NCI-H146 (cell line): ENCODE measurements at regions not wholly inside any gene's neighbourhood (a gene's known extent, or its start where the extent isn't known, plus 50 kb on each side); places are given as distances from the start of the nearest gene placed in this dataset.
"Not testable (repeated sequence)": the region's sequence is repeated elsewhere in the genome, so short reads cannot be mapped to it uniquely, and the experiment has no call there.

ENCODE experiments used
- DNase-seq: peaks from one replicate; lab custom pipeline; 2025; lab: John Stamatoyannopoulos, UW

GRCh38 chr16:63702981-63703590 is 1418.8 kb downstream of the CDH11 start:
- DNase-seq: peak; percentile 46

GRCh38 chr16:63697736-63698135 is 1424.1 kb downstream of the CDH11 start:
- DNase-seq: no peak

- DNase-seq: peak; percentile 78
Observed at GRCh38 chr16:63695347-63695746, 1426.5 kb downstream of the CDH11 start.

DNA sequence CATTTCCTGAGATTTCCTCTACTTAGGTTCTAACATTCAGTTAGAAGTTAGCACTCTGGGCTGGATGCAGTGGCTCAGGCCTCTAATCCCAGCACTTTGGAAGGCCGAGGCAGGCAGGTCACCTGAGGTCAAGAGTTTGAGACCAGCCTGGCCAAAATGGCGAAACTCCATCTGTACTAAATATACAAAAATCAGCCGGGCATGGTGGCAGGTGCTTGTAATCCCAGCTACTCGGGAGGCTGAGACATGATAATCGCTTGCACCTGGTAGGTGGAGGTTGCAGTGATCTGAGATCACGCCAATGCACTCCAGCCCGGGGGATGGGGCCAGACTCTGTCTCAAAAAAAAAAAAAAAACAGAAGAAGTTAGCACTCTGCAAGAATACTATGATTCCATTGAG is 1430.9 kb downstream of the CDH11 start:
- peak; percentile 53 for DNase-seq

GRCh38 chr16:63690267-63690666 is 1431.6 kb downstream of the CDH11 start:
- no peak for DNase-seq

- no peak for DNase-seq
Observed at GRCh38 chr16:63689068-63689467, 1432.8 kb downstream of the CDH11 start.

DNA sequence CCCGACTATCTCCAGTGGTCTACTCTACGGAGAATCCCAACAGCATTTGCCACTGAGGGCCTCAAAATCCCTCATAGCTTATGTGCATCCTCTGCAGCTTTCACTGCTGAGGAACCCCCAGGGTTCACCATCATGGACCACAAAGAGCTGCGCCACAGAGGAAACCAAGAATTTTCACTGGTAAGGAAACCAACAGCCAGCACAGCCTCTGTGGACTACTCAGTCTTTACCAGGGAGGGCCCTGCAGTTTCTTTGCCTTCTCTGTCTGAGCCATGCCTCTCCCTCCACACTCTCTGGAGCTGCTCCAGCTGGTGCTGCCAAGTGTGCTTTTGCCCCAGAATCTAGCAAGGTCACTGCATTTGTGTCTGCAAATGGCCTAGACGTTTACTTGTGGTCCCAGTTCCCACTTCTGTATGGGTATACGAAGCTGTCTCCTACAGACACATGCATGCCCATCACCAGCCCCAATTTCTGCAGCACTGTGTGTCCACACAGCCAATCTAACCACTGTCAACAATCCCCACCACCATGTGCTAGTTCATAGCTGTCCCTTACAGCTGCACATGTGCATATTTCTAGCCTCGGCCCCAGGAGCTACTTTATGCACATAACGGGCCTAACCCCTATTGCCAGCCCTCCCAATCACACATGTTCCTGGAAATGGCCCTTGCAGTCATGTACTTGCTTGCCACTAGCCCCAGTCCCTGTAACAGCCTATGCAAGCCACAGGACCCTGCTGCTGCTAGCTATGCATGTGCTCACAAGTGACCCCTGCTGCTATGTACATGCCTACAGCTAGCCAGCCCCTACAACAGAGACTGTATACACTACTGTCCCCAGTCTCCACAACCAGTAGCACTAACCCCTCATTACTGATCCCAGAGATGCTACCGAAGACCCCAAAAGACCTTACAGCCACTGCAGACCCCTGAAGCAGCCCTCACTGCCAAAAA is 1437.4 kb downstream of the CDH11 start:
- peak; percentile 15 for DNase-seq

- no peak for DNase-seq
Observed at GRCh38 chr16:63682844-63683243, 1439.0 kb downstream of the CDH11 start.

DNA sequence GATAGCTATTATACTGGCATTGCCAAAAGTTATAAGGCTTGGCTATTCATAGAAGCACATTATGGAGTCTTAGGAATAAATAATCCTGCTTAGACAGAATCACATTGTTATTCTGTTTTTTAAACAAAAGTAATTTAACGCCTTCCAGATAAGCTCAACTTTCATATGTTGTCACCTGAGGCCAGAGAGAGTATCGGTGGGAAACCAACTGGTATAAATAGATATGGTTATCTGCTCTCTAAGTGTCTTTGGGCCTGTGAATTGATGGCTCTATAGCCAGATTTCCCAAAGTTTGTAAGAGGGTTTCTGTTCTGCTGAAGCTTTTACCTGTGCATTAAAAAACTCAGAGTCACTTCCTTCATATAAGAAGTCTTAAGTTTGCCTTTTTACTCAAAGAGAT is 1449.4 kb downstream of the CDH11 start:
- no peak for DNase-seq

GRCh38 chr16:63663155-63663554 is 1458.7 kb downstream of the CDH11 start:
- no peak for DNase-seq

DNA sequence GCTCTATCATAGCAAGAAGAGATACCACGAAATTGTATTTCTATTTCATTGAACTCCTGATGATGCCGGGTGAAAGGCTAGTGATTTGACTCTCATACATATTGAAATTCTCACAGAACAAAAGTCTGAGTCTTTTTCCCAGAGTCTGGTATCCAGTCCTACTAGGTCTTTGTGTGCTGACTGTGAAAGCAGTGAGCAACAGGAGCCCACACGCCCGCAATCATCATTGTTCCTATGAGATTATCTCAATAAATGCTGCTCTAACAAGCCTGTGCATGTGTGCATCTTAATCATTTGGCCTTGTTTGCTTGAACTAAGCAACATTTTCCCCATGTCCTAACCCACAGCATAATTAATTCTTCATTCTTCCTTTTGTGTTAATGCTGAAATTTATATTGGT is 1466.0 kb downstream of the CDH11 start:
- peak; percentile 45 for DNase-seq

GRCh38 chr16:63653044-63653839 is 1468.6 kb downstream of the CDH11 start:
- DNase-seq: peak; percentile 81

DNA sequence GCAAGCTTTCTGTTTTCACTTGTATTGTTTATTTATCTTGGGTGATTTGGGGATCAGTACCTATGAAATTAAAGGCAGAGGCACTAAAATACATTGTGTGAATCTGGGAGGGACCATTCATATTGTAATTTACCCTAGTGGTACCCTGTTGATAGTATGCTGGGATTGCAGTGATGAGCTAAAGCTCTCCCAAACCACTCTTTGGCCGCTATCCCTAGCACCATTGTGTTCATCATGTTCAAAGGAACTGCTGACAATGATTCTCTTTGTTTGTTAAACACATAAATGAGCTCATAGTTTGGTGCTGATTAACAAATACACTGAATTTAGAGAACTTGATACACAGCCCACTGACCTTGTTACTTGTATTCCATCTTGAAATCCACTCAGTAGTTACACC is 1469.8 kb downstream of the CDH11 start:
- DNase-seq: peak; percentile 56

DNA sequence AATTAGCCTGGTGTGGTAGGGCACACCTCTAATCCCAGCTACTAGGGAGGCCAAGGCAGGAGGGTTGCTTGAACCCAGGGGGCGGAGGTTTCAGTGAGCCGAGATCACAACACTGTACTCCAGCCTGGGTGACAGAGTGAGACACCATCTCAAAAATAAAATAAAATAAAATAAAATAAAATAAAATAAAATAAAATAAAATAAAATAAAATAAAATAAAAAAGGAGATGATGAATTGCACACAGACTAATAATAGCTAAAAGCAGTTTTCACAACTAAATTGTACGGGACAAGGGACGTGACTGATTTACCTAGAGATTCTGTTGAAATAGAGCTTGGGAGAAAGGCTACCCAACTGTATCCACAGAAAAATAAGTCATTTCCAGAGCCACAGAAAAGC is 1471.3 kb downstream of the CDH11 start:
- no peak for DNase-seq

GRCh38 chr16:63633706-63634445 is 1488.0 kb downstream of the CDH11 start:
- DNase-seq: not testable (repeated sequence)

DNA sequence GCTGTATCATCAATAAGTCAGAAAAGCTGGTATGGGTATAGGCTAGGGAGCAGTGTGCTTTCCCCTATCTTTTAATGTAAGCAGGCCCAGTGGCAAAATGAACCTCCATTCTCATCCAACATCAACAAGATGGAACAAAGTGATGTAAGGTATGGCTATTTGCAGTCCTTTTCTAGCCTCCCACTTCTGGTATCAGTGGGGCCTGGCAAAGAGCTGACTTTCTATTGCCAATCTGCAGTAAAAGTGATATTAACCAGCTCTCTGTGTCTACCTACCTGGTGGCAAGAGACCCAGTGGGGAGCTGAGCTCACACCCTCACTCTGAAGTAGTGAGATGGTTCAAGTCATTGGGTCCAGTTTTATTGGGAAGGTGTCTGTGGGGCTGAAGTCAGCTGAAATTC is 1492.6 kb downstream of the CDH11 start:
- DNase-seq: no peak

DNA sequence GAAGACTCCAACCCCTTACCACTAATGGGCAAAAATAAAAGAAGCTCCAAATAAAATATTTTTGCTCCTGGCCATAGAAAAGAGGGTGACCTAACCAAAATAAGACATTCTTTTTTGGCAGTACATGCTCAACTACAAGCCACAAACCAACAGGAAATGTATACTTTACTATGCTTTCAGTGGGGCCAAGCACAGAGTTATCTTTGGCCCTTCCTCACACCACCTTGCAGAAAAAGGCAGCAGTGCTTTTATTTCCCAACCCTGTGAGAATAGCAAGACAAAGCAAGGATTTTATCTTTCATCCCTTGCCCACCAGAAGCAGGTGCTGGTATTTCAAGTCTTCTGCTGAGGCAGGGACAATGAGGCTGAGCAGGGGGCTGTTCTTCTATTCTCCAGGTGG is 1493.1 kb downstream of the CDH11 start:
- no peak for DNase-seq

GRCh38 chr16:63625126-63625525 is 1496.7 kb downstream of the CDH11 start:
- no peak for DNase-seq

GRCh38 chr16:63623551-63624039 is 1498.3 kb downstream of the CDH11 start:
- DNase-seq: no peak

DNA sequence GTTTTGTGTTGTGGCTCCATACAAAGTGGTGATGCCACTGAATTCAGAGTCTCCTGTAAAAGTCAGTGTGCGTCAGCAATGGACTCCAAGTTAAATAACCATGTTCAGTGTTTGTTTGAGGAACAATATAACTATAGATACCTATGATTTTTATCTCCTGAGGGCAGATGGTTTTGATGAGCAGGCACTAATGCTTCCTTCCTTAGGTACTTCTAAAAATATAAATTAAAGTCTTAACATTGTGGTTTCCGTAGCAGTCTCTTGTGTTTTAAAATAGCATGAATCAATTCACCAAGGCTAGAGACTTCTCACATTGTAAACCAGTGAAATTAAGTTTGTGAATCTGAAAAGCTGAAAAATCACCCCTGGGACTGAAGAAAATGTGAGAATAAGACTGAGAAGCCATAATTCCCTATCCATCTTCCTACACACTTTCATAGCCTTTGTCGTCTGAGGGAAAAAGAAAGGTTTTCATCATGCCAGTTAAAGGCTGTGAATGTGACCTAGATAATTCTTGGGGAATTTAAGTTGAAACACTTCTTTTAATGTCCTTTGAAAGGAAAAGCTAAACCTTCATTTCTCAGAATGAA is 1502.9 kb downstream of the CDH11 start:
- no peak for DNase-seq
